HTR-8/SVneo (cell line): ENCODE measurements at regions not wholly inside any gene's neighbourhood (a gene's known extent, or its start where the extent isn't known, plus 50 kb on each side); places are given as distances from the start of the nearest gene placed in this dataset.

Experiments
- DNase-seq: peaks from one replicate; pipeline ENCODE4 v3.0.0; 2011; ENCODE audit warnings: low spot score, mixed read lengths; ENCODE audit not compliant: insufficient read length
- FAIRE-seq: peaks from 2 replicates; lab custom pipeline; 2011; peaks lifted over from hg19 to GRCh38; lab: Jason Lieb, UNC

DNA sequence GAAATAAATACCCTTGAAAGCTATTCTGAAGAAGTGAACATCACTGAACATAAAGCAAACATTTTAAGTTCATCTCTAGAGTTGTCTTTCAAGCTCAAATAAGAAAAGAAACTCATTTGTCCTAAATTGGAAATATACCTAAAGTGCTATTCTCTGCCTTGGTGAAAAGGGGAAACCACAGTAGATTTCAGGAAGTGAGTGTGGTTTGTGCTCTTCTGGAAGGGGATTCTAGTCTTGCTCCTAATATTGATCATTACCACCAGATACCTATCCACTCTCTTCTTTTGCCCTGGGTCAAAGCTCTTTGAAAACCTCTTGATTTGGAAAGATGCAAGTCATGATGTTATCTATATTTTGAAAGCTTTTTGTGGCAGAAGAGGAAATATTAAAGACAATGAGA lies 798.1 kb downstream of the ADGRL2 start:
- DNase-seq (no peak), FAIRE-seq (no peak)

DNA sequence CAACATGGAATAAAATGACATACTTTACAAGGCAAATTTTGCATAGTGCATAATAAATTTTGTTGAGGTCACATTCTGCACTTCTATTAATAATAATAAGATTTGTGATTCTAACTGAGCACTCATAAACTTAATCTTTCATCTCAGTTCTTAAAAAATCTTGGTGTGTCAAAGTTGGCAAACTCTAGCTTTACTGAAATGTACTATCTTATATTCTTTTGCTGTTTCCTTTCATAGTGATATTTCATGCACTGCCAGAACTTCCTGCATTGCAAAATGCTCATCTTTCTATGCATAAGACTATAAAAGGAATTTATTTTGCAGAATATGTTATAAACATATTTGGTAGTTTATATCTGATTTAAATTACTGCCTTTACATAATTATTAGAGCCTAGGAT lies 797.6 kb downstream of the ADGRL2 start:
- FAIRE-seq (no peak), DNase-seq (no peak)

DNA sequence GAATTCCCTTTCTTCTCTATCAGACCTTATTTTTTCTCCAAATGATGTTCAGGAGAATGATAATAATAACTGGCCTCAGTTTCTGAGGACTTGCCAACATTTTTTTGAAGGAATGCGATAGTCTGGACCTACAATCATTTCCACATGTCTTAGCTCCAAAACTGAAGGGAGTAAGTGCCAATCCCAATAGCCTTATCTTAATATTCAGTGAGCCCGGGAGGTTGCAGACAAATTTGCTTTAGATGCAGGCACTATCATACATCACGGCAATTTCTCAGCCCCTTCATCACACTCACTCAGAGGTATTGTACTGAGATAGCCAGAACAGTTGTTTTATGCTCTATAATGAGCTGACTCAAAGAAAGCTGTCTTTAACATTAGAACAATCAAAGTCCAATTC lies 796.9 kb downstream of the ADGRL2 start:
- FAIRE-seq (no peak), DNase-seq (no peak)

DNA sequence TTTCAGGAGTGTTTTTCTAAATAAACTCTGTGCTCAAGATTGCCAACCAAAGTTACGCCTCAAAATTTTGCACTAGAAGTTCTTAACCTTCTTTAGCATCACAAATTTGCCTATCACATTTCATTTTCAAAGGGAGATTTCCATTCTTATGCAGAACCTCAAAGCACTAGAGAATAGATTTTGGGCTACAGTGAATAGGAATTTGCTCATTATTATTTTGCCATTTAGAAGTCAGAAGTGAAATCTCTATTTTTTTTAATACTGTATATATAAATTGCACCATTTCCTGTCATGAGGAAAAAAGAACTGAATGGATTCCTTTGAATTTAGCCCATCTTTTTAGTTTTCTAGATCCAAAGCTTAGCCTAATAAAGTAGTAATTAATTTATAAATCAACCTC lies 796.4 kb downstream of the ADGRL2 start:
- no peak for DNase-seq
- FAIRE-seq = no peak

DNA sequence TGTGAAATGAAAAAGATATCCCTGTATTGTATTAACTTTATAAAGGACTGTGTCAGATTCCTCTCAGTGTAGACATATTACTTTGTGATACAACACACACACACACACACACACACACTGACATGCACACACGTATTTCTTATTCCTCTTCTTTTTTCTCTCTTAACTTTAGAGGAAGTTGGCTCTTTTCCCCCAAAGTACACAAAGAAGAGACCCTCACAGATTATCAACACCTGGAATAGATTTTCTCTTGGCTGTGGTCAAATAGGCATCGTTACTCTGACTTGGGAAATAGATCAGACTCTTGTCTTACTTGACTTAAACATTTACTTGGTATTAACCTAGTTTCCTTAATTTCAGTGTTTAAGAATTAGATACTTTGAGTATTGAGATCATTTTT lies 792.8 kb downstream of the ADGRL2 start:
- no peak for FAIRE-seq
- no peak for DNase-seq

DNA sequence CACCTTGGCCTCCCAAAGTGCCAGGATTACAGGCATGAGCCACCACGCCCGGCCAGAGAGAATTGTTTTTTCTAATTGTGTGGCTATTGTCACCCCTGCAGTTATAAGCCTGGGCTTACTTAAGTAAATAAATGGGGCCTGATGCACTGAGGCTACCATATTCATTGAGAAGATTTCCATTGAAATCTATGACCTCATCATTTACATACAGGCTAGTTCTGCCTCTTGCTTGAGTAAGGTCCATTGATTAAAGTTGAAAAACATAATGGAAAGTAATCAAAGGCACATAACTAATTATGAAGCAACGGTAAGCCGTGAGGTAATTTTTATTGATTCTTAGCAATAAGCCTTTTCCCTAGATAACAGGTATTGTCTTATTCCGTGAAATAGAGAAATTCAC lies 788.9 kb downstream of the ADGRL2 start:
- FAIRE-seq (no peak), DNase-seq (no peak)

DNA sequence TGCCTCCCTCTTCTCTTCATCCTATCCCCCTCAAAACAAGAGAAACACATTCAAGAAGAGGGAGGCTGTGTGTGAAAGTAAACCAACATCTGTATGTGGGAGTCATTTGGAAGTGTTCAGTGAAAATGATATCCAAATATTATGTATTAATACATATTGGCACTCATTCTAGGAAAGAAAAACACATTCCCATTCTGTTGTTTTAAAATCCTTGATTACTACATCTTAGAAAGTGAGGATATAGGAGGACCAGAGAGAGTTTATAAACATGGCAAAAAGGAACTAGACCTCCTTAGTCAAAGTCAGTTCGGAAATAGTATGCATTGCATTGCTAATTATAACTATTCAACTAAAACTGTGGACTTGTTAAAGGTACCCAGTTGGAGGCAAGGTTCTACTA lies 786.6 kb downstream of the ADGRL2 start:
- FAIRE-seq (no peak), DNase-seq (no peak)

DNA sequence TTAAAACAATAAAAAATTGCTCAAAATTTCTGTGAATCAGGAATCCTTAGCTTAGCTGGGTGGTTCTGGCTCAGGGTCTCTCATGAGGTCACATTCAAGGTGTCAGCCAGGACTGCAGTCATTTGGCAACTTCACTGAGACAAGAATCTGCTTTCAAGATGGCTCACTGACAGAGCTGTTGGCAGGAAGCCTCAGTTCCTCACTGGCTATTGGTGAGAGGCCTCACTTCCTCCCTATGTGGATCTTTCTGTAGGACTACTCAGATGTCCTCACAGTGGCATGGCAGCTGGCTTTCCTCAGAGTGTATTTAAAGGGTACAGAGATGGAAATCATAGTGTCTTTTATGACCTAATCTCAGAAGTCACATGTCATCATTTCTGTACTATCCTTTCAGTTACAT lies 785.7 kb downstream of the ADGRL2 start:
- FAIRE-seq (no peak), DNase-seq (no peak)

DNA sequence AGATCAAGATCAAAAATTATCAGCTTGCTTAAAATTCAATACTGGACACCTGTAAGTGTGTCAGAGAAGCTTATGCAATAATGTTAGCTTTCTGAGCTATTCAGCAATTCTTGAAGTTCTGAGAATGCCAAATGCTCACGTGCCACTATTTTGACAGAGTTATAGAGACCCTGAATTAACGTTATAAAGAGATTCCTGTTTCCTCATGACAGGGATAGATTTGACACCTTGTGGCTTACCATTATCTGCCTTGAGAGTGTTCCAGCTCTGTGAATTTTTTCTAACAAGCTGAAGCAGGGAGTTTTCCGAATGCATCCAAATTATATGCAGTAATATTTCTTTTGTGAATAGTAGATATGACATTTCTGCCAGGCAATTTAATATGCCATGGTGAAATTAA lies 781.6 kb downstream of the ADGRL2 start:
- FAIRE-seq = no peak
- no peak for DNase-seq

DNA sequence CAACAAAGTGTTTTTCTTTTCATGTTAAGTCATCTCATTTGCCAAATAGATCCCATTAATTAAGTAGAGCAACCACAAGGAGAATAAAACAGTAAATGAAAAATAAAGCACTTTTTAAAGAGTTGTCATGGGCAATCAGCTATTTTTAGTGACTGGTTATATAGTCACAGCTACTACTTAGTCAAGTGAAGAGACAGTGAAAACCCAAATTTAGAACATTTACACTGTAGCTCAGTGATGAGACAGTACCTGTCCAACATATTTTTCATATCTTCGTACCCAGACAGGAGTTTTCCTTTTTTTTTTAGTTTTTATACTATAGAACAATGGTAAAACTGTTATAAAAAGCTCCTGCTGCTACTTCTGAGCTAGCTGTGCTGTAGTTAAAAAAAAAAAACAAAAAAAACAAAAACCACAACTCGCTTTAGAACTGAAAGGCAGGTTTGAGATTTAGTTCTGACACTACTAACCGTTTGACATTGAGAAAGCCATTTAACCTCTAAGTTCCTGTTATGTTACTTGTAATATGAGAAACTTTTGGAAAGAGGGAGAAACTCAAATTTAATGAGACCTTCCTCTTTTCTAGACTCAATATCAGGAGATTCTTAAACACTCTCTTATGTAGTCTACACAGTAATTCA lies 777.5 kb downstream of the ADGRL2 start:
- no peak for FAIRE-seq
- no peak for DNase-seq

DNA sequence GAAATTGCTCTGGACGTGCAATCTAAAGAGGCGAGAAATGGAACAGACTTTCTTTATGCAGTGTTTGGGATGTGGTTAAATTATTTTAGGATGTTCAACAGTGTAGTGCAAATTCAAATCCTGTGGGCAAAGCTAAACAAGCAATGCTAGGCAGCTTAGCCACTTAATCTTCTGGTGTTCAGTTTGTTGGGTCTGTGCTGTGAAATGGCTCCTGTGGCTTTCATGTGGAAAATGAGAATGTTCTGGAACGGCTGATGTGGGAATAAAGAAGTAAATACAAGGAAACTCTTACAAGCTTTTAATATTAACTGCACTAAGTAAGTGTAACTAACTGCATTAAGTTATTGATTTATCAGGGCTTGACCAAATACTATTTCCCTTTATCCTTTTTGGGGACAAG lies 766.6 kb downstream of the ADGRL2 start:
- FAIRE-seq (no peak), DNase-seq (no peak)

DNA sequence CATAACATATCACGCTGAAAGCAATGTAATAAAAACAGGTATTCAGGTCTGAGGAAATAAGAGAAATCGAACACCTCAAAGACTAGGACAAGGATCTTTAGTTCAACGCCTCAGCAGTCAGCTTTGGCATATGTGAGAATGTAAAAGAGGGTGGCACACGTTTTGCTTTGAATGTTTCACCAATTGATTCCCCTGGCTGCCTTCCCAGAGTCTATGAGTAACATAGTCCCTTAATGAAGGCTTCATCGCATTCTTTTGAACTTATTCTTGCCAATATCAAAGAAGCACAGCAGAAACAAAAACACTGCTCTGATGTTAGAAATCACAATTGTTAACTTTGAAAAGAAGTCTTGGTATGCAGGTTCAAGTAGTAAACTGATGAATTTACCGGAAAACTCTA lies 764.8 kb downstream of the ADGRL2 start:
- DNase-seq = peak; percentile 2
- FAIRE-seq = no peak

DNA sequence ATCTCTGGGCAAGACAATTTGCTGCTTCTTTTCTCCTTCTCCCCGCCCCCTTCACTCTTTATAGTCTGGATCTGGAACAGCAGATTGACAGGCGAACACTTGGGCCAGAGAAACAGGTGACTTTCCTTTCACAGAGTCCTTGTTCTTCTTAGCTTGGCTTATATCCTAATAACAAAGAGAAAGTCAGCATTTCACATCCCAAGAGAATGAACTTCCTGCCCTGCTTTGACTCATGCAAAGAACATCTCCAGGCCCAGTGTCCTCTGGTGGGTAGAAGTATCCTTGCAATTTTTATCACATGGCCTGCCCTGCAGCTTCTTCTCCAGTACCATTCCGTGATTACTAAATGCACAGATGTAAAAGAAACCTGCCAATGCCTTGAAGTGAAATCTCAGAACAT lies 764.4 kb downstream of the ADGRL2 start:
- DNase-seq = peak; percentile 15
- no peak for FAIRE-seq

DNA sequence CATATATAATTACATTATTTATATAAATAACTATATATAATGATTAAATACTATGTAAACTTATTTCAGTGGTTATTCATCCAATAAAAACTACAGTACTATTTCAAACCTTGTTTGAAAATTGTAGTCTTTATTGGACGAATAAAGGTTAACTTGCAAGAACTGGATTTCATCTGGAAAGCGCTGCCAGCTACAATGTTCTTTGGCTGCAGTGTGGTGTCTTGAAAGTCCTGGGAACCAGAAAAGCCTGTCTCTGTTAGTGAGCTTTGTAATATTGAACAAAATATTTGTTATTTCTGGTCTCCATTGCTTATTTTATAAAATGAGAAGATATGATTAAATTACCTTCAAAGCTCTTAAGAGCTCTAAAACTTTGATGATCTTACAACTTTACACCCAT lies 763.6 kb downstream of the ADGRL2 start:
- DNase-seq (no peak), FAIRE-seq (no peak)

DNA sequence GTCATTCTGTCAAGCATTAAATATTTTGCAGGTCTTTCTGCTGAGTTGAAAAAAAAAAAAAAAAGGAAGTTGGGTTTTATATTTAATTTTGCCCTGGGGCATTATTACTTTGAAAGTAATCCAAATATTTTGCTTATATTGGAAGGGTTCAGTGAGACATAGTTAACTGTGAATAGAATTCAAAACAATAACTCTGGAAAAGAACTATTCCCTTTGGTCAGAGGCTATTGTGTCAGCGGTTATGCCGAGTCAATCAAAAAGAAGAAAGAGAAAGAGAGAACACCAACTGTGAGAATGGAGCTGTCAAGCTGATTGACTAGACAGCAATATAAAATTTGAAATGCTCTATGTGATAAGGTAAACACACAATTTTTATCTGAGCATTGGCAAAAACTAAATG lies 761.7 kb downstream of the ADGRL2 start:
- FAIRE-seq = no peak

DNA sequence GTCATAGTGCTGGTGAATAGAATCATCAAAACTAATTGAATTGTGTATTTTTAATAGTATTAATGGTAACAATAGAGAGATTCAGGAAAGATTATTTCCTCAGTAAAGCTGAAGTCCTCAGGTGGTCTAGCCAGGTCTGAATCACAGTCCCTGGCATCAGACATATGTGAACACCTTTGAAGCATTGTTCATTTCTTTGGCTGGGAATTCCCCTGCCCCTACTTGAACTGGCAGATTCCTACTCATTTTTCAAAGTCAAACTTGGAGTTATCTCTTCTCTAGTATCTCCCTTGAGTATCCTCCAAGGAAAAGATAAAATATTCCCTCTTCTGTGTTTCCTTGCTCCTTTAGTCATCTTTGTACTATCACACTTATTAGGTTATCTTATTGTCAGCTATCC lies 759.8 kb downstream of the ADGRL2 start:
- FAIRE-seq (no peak), DNase-seq (no peak)

More for the DNA sequence above, 761.7 kb downstream of the ADGRL2 start:
- DNase-seq = no peak

DNA sequence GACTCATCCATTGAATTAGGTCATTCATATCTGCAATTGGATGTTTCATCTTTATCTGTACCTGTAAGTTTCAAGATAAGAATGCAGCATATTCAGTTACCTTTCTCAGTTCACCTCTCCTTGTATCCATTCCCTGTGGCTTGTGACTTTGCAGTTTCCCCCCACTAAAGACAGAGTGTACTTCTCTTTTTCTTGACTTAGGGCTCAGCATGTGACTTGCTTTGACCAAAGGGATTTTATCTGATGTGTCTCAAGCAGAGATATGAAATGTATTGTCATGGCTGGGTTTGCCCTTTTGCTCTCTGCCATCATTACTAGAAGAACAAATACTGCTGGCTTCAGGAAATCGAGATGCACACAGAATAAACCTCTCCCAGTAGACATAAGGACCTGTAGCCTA lies 754.8 kb downstream of the ADGRL2 start:
- DNase-seq = no peak
- no peak for FAIRE-seq

DNA sequence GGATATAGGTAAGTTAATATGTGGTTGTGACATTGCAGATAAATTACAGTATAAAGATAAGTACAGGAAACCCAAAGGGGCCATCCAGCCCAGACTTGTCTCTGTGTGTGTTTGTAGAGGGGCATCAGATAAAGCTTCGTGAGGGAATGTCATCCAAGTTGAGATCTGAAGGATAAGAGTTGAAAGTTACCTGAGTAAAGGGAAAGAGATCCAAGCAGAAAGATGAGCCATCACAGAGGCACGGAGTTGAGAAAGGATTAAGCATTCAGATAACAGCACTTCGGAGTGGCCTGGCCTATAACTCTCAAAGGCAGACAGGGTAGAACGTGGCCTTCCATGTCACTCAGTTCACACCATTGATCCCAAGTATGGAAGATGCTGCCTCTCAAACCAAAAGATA lies 749.1 kb downstream of the ADGRL2 start:
- FAIRE-seq = no peak
- DNase-seq = no peak

DNA sequence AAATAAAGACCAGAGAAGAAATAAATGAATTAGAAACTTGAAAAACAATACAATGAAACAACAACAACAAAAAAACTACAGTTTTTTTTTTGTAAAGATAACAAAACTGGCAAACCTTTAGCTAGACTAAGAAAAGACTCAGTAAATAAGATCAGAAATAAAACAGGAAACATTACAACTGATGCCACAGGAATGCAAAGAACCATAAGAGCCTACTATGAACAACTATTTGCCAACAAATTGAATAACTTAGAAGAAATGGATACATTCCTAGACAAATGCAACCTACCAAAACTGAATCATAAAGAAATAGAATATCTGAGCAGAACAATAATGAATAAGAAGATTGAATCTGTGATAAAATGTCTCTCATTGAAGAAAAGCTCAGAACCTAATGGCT lies 742.0 kb downstream of the ADGRL2 start:
- no peak for DNase-seq

DNA sequence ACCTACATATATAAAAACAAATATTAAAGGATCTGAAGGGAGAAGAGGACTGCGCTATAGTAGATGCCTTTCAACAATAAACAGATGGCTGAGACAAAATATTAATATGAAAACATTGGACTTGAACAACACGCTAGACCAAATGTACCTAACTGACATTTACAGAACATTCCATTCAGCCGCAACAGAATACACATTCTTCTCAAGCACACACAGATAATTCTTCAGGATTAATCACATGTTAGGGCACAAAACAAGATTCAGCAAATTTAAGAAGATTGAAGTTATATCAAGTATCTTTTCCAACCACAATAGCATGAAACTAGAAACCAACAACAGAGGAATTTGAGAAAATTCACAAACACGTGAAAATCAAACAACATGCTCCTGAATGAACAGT lies 741.4 kb downstream of the ADGRL2 start:
- DNase-seq (no peak), FAIRE-seq (no peak)

More for the DNA sequence above, 742.0 kb downstream of the ADGRL2 start:
- no peak for FAIRE-seq

DNA sequence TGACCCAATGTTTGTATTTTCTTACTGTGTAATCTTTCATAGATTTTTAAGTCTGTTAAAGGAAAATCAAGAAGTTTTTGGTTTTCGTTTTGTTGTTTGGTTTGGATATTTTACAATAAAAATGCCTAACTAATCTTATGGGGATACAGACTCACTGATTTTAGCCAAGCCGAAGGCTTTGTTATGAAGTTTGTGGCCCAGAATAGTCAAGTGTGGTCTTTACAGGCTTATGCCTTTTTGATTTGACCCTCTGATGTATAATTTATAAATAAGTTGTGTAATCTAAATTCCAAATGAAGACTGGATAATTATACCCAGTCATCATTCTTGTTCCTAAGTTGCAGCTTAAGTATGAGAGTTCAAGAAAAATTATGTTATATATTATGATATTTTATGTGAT lies 739.3 kb downstream of the ADGRL2 start:
- no peak for DNase-seq
- no peak for FAIRE-seq

DNA sequence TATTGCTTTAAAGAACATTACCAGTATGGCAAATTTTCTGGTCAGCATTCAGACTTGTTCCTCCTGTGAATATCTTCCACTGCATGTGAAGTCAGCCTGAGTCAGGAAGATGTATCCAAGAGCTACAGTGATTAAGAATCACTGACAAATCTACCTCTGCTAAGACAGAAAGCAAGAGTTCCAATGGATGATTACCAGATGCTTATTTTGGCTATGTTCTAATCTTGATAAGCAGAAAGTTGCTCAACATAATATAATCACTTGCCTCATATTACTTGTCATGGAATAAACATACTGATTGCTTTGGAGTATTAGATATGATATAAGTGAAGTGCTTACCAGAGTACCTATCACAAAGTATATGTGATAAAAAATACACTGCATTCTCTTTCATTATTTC lies 738.1 kb downstream of the ADGRL2 start:
- FAIRE-seq (no peak), DNase-seq (no peak)

DNA sequence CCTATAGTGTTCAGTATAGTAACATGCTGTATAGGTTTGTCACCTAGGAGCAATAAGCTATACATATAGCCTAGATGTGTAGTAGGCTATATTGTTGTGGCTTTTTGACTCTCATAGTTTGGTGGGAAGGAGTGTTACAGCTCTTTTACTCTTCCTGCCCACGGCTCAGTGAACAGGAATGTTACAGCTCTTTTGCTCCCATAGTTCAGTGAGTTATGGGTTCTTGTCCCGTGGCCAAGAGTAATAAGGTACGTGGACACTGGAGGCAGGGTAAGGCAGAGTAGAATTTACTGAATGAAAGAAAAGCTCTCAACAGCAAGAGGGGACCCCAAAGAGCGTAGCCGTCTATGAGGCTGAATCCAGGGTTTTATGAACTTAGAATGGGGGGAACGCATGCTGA lies 734.3 kb downstream of the ADGRL2 start:
- DNase-seq = no peak
- FAIRE-seq = no peak
